GM19099 (cell line): ENCODE measurements at regions not wholly inside any gene's neighbourhood (a gene's known extent, or its start where the extent isn't known, plus 50 kb on each side); places are given as distances from the start of the nearest gene placed in this dataset.

ENCODE experiments used
- POLR2A ChIP-seq: IDR thresholded peaks from 3 replicates; pipeline ENCODE4 v1.6.1; 2011; ENCODE audit warnings: low read depth; ENCODE audit not compliant: insufficient read length; ENCODE audit errors: extremely low read depth

DNA sequence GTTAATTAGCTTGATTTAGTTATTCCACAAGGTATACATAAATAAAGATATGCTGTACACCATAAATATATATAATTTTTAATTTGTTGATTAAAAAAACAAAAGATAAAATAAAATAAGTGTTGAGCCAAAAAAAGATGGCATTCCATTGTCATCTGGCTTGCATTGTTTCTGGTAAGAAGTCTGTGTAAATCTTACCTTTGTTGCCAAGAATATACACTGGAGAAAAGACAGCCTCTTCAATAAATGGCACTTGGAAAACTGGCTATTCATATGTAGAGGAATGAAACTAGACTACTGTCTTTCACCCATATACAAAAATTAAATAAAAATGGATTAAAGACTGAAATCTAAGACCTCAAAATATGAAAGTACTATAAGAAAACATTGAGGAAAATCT is 196.5 kb downstream of the IER5 start:
- TF ChIP-seq POLR2A = no peak

DNA sequence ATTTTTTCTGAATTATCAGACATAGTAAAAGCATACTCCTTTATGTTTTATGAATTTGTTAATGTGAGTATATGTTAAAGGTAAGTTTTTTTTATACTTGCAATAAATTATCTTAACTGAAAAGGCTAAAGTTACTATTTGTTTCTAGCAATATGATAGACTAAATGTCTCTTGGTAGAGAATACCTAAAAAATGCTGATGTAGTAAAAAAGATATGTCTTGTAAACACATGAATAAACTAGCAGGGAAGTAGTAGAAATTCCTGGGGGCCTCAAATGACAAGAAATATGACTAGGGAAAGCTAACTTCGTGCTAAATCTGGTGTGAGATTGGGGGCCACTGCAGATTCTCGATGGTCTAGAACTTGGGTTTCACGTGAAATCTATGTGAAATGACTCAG is 188.1 kb upstream of the CACNA1E start:
- TF ChIP-seq POLR2A = no peak

GRCh38 chr1:181296180-181296579 is 187.1 kb upstream of the CACNA1E start:
- TF ChIP-seq POLR2A = no peak

DNA sequence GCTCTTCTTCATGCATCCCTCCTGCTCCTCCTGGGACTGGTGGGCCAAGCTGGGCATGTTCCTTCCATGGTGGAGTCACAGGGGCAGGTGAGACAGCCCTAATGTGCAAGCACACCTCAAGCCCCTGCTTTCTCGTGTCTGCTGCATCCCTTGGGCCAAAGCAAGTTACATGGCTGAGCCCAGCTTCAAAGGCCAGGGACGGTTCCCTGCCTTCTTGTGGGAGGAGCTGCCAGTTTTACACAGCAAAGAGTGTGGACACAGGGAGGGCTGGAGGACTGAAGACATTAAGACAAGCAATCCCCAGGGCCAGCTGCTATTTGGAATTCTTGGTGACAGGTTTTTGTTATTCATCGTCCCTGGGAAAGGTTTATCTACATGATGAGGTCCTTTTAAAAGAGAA is 175.2 kb upstream of the CACNA1E start:
- TF ChIP-seq POLR2A = no peak

- TF ChIP-seq POLR2A = no peak
These were observed 172.8 kb upstream of the CACNA1E start for GRCh38 chr1:181310560-181310959.

GRCh38 chr1:181312946-181313345 is 170.4 kb upstream of the CACNA1E start:
- TF ChIP-seq POLR2A = no peak

- TF ChIP-seq POLR2A = no peak
These were observed 169.9 kb upstream of the CACNA1E start for GRCh38 chr1:181313466-181313865.

GRCh38 chr1:181314010-181314409 is 169.3 kb upstream of the CACNA1E start:
- TF ChIP-seq POLR2A = no peak

- no peak for TF ChIP-seq POLR2A
These were observed 168.4 kb upstream of the CACNA1E start for GRCh38 chr1:181314959-181315358.

DNA sequence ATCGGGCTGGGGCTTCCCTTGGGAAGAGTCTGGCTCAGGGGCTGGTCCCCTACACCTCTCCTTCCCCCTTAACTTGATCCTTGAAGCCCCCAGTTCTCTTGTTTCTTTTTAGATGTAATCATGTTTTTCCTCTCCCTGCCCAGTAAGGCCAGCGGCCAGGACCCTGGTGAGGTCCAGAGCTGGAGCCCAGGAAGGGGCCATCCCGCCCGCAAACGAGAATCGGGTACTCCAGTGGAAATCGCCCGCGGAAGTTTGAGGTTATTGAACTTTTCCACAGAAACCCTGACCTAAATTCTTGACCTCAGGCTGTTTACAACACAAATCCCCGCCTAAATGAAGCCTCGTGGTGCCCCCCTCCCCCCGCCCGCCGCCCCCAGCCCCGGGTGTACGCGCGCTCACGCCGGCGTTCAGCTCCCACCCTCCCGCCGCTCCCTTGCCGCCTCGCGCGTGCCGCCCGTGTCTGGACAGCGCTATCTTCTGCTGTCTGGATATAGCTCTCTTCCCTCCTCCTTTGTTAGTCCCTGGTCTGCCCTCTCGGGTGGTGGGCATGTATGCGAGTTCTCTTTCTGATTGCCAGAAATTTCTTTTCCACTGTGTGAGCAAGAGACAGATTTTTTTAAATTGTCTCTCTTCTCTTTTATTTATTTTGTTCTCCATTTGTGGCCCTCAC is 165.9 kb upstream of the CACNA1E start:
- TF ChIP-seq POLR2A = no peak

DNA sequence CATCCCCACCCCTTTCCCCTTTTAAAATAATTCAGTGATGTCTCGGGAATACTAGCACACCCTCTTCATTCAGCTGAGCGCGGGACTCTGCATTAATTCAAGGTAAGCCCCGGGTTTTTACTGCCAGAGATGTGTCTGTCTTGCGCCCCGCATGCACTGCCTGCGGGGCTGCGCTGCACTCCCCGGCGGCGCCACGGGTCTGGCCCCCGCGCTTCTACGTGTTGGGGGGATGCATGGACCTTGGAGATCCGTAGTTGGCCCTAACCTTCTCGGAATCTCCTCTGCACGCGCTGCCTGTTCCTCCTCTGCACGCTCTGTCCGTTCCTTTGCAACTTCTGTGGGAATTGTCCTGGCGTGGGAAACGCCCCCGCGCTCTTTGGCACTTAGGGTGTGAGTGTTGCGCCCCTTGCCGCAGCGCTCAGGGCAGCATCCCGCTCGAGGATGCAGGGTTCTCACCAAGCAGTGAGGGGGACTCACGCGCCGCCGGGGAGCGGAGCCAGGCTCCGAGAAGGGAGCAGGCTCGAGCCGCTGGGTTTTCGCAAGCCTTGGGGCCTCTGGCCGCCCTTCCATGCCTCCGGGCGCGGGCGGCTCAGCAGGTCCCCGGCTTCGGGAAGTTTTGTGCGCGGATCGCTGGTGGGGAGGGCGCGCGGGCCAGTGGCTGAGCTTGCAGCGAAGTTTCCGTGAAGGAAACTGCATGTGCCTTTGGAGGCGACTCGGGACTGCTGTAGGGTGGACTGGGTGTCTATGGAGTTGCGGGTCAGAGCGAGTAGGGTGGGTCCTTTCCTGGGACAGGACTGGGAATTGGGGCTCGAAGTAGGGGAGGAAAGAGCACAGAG is 165.1 kb upstream of the CACNA1E start:
- no peak for TF ChIP-seq POLR2A

DNA sequence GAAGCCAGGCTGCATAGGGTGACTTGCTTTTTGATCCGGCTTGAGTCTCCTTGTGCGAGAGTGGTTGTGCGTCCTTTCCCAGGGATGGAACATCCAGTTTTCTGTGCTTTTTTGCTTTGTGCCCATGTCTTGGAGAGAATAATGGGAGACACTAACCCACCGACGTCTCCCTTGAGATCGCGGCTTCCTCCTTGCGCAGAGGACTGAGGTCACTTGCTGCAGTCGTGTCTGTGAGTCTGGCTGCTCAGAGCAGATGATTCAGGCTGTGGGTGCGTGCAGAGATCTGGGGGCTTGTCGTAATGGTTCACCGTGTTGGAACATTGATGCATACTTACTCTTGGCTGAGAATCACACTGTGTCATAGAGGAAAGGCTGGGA is 164.5 kb upstream of the CACNA1E start:
- TF ChIP-seq POLR2A = no peak

DNA sequence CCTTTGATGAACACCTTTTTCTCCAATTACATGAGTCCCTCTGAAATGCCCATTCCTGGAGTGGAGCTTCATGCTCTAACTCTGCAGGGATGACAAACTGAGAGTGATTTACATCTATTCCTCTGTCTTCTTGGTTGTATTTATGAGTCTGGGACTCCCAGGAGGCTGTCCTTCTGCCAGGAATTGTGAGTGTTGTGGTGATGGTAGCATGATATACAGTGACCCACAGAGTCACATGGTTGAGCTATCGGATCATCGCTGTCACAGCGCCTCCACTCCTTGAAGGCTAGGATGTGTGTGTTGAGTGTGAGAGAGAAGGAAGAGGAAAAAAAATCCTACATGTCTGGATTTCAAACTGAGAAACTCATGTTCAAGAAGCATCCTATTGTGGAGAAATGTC is 163.4 kb upstream of the CACNA1E start:
- no peak for TF ChIP-seq POLR2A

- no peak for TF ChIP-seq POLR2A
These were observed 158.3 kb upstream of the CACNA1E start for GRCh38 chr1:181324797-181325616.

GRCh38 chr1:181326348-181326747 is 157.0 kb upstream of the CACNA1E start:
- no peak for TF ChIP-seq POLR2A
